Upper lobe of left lung (tissue), 6 donors: ENCODE measurements at regions not wholly inside any gene's neighbourhood (a gene's known extent, or its start where the extent isn't known, plus 50 kb on each side); places are given as distances from the start of the nearest gene placed in this dataset.

Experiments used
- ATAC-seq, 2 donors: fragments of 200-7000 bp; cut with Tn5 transposase; one replicate each; pipeline ENCODE4 v1.9.1; 2022; ENCODE audit warnings: mild to moderate bottlenecking in 2 of 2, moderate library complexity in 2 of 2; ENCODE audit not compliant: low FRiP score in 2 of 2
- DNase-seq, 2 donors: peaks; one replicate each; pipeline ENCODE4 v3.0.0-alpha.2; 2019 to 2020
- H3K27ac ChIP-seq, 4 donors: fragments of 200-600 bp; sonication (generic); one replicate each; pipeline ENCODE4 v1.5.1; 2016 to 2019
- H3K27me3 ChIP-seq, 4 donors: fragments of 200-600 bp; sonication (generic); one replicate each; pipeline ENCODE4 v1.5.1; 2017 to 2019
- H3K36me3 ChIP-seq, 4 donors: fragments of 200-600 bp; sonication (generic); one replicate each; pipeline ENCODE4 v1.5.1; 2016 to 2019
- H3K4me1 ChIP-seq, 4 donors: fragments of 200-600 bp; sonication (generic); one replicate each; pipeline ENCODE4 v1.5.1; 2018 to 2019
- H3K4me3 ChIP-seq, 4 donors: fragments of 200-600 bp; sonication (generic); one replicate each; pipeline ENCODE4 v1.5.1; 2017 to 2019; ENCODE audit warnings: mild to moderate bottlenecking in 2 of 4, moderate library complexity in 1 of 4
- H3K9me3 ChIP-seq, 4 donors: fragments of 200-600 bp; sonication (generic); one replicate each; pipeline ENCODE4 v1.5.1; 2018 to 2019
- CTCF ChIP-seq, 6 experiments: fragments of 450-650 bp in 4 of 6; fragments of 200-600 bp in 2 of 6; sonication (generic) in 2 of 6; IDR thresholded peaks; one replicate each; pipeline ENCODE4 v1.5.1; 2016 to 2019; ENCODE audit warnings: antibody characterized with exemption in 6 of 6
- EP300 ChIP-seq, 4 donors: sonication (generic); formaldehyde crosslinking; IDR thresholded peaks; one replicate each; pipeline ENCODE4 v1.5.1; 2017; ENCODE audit warnings: antibody characterized with exemption in 4 of 4, control low read depth in 2 of 4
- POLR2A ChIP-seq, 4 donors: fragments of 450-650 bp; IDR thresholded peaks; one replicate each; pipeline ENCODE4 v1.5.1; 2016 to 2017; ENCODE audit warnings: antibody characterized with exemption in 4 of 4, mild to moderate bottlenecking in 2 of 4
- POLR2AphosphoS5 ChIP-seq, 2 donors: sonication (generic); formaldehyde crosslinking; IDR thresholded peaks; one replicate each; pipeline ENCODE4 v1.5.1; 2017; ENCODE audit warnings: antibody characterized with exemption in 2 of 2
- WGBS, 2 donors: methylation state at CpG; one replicate each; pipeline ENCODE4 v1.1.5; 2017 to 2018; 5-methylcytosine and 5-hydroxymethylcytosine counted together
- donor health status: DM: no; HTN: no; CAD: no; lungs with moderate emphysema.
- donor health status: DM: no; HTN: yes; CAD: no; lungs with severe emphysema.

DNA sequence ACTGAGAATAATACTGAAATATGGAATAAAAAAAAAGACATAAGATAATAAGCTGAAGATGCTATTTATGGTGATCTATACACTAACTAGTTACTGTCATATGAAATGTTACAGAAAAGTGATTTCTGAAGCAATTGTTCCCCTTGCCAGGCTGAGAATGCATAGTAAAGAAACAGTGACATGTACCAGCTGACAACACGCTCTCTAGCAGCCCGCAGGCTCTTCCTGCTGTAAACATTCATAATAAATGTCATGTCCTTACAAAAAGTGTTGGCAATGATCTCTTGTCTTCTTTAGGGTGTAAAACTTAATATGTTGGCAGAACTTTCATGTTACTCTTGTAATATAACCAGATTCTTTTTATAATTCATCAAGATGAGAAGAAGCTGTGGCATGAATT, 1171.3 kb downstream of the DSC3 start:
- ATAC-seq = no peak
- TF ChIP-seq CTCF (IDR thresholded peaks at IDR 0.05) (no peak), EP300 (IDR thresholded peaks at IDR 0.05) (no peak), POLR2A (IDR thresholded peaks at IDR 0.05) (no peak), POLR2AphosphoS5 (IDR thresholded peaks at IDR 0.05) (no peak)
- H3K9me3 ChIP-seq = no peaks in the 10 kb centered on the region

GRCh38 chr18:29862824-29863223, 1179.7 kb downstream of the DSC3 start:
- WGBS, 2 donors = 67 to 73% methylated on average over 1 of the region's 1 CpG
- H3K27ac ChIP-seq = no peak overlapping the region
- TF ChIP-seq CTCF (IDR thresholded peaks at IDR 0.05) = no peak
- TF ChIP-seq POLR2A (IDR thresholded peaks at IDR 0.05) = no peak
- no peak for TF ChIP-seq EP300 (IDR thresholded peaks at IDR 0.05)
- TF ChIP-seq POLR2AphosphoS5 (IDR thresholded peaks at IDR 0.05) = no peak
- no peaks in the 10 kb centered on the region for H3K36me3 ChIP-seq
- H3K4me3 ChIP-seq = no peak overlapping the region
- ATAC-seq = no peak
- DNase-seq = no peak
- H3K27me3 ChIP-seq = no peaks in the 10 kb centered on the region
- no peaks in the 10 kb centered on the region for H3K4me1 ChIP-seq
- H3K9me3 ChIP-seq = no peaks in the 10 kb centered on the region

More for the DNA sequence above, 1171.3 kb downstream of the DSC3 start:
- no peaks in the 10 kb centered on the region for H3K36me3 ChIP-seq
- no peaks in the 10 kb centered on the region for H3K27me3 ChIP-seq
- no peak overlapping the region for H3K27ac ChIP-seq
- DNase-seq = no peak
- H3K4me1 ChIP-seq = no peaks in the 10 kb centered on the region
- 27 to 35% methylated on average over 2 of the region's 2 CpGs for WGBS, 2 donors
- H3K4me3 ChIP-seq = no peak overlapping the region

- TF ChIP-seq CTCF (IDR thresholded peaks at IDR 0.05) (no peak), POLR2AphosphoS5 (IDR thresholded peaks at IDR 0.05) (no peak), EP300 (IDR thresholded peaks at IDR 0.05) (no peak), POLR2A (IDR thresholded peaks at IDR 0.05) (no peak)
- H3K27me3 ChIP-seq = no peaks in the 10 kb centered on the region
- DNase-seq (no peak), ATAC-seq (no peak)
- WGBS, 2 donors = 30 to 37% methylated on average over 1 of the region's 1 CpG
- no peak overlapping the region for H3K4me3 ChIP-seq
- no peaks in the 10 kb centered on the region for H3K4me1 ChIP-seq
- no peak overlapping the region for H3K27ac ChIP-seq
- H3K9me3 ChIP-seq = no peaks in the 10 kb centered on the region
- H3K36me3 ChIP-seq = no peaks in the 10 kb centered on the region
These were observed 1186.9 kb downstream of the DSC3 start for GRCh38 chr18:29855637-29856036.

DNA sequence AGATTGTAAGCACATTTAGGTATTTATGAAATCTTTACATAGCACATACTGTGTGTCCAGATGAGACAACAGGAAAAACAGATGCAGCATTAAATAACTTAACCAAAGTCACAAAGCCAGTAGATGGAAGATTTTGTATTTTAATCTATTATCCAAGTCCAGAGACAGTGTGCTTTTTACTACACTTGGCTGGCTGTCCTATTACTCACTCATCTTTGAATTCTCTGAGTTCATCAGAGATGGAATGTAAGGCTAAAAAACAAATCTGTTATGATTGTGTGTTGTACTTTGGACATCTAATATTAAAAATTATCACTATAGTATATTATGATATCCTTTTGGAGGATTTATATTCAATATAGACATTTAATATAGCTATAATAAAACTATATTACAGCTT, 1189.4 kb downstream of the DSC3 start:
- H3K27ac ChIP-seq = no peak overlapping the region
- H3K36me3 ChIP-seq = no peaks in the 10 kb centered on the region
- no peak for TF ChIP-seq POLR2A (IDR thresholded peaks at IDR 0.05)
- TF ChIP-seq CTCF (IDR thresholded peaks at IDR 0.05) = no peak
- TF ChIP-seq EP300 (IDR thresholded peaks at IDR 0.05) = no peak
- TF ChIP-seq POLR2AphosphoS5 (IDR thresholded peaks at IDR 0.05) = no peak
- ATAC-seq (no peak), DNase-seq (no peak)
- no peaks in the 10 kb centered on the region for H3K4me1 ChIP-seq
- no peaks in the 10 kb centered on the region for H3K27me3 ChIP-seq
- no peak overlapping the region for H3K4me3 ChIP-seq
- no peaks in the 10 kb centered on the region for H3K9me3 ChIP-seq

GRCh38 chr18:29849144-29849543, 1193.4 kb downstream of the DSC3 start:
- no peaks in the 10 kb centered on the region for H3K36me3 ChIP-seq
- no peaks in the 10 kb centered on the region for H3K27me3 ChIP-seq
- no peaks in the 10 kb centered on the region for H3K9me3 ChIP-seq
- no peaks in the 10 kb centered on the region for H3K4me1 ChIP-seq
- no peak overlapping the region for H3K4me3 ChIP-seq
- DNase-seq = no peak
- ATAC-seq = no peak
- no peak for TF ChIP-seq EP300 (IDR thresholded peaks at IDR 0.05)
- no peak for TF ChIP-seq CTCF (IDR thresholded peaks at IDR 0.05)
- no peak for TF ChIP-seq POLR2AphosphoS5 (IDR thresholded peaks at IDR 0.05)
- TF ChIP-seq POLR2A (IDR thresholded peaks at IDR 0.05) = no peak
- no peak overlapping the region for H3K27ac ChIP-seq
- WGBS, 2 donors = 77 to 78% methylated on average over 1 of the region's 1 CpG
